Stomach (tissue), 8 donors: ENCODE measurements at regions not wholly inside any gene's neighbourhood (a gene's known extent, or its start where the extent isn't known, plus 50 kb on each side); places are given as distances from the start of the nearest gene placed in this dataset.

Experiments
- DNase-seq, 2 donors: peaks; one replicate each; pipeline versions ENCODE4 v3.0.0 to v3.0.0-alpha.2; 2013 to 2019
- H3K27ac ChIP-seq, 5 donors: fragments of 200-600 bp in 4 of 5; sonication (generic) in 4 of 5; one replicate each; pipeline ENCODE4 v1.5.1; 2013 to 2019; ENCODE audit warnings: mild to moderate bottlenecking in 1 of 5, moderate library complexity in 1 of 5
- H3K27me3 ChIP-seq, 3 donors: fragments of 200-600 bp; sonication (generic); one replicate each; pipeline ENCODE4 v1.5.1; 2017 to 2019; ENCODE audit warnings: mixed run types in 1 of 3
- H3K36me3 ChIP-seq, 4 donors: fragments of 200-600 bp; sonication (generic); 1 replicate in 3 of 4; 2 replicates in 1 of 4; pipeline ENCODE4 v1.5.1; 2016 to 2019
- H3K4me1 ChIP-seq, 4 donors: fragments of 200-600 bp; sonication (generic); one replicate each; pipeline ENCODE4 v1.5.1; 2016 to 2019
- H3K4me3 ChIP-seq, 4 donors: fragments of 200-600 bp; sonication (generic) in 3 of 4; one replicate each; pipeline ENCODE4 v1.5.1; 2016 to 2019; ENCODE audit warnings: mild to moderate bottlenecking in 1 of 4
- H3K9me3 ChIP-seq, 4 donors: fragments of 200-600 bp; sonication (generic); one replicate each; pipeline ENCODE4 v1.5.1; 2016 to 2019
- EP300 ChIP-seq: sonication (generic); formaldehyde crosslinking; IDR thresholded peaks from one replicate; pipeline ENCODE4 v1.6.1; 2017; ENCODE audit warnings: antibody characterized with exemption
- POLR2A ChIP-seq, 4 donors: fragments of 450-650 bp; IDR thresholded peaks; one replicate each; pipeline ENCODE4 v1.6.1; 2016; ENCODE audit warnings: antibody characterized with exemption in 4 of 4, control low read depth in 2 of 4, mild to moderate bottlenecking in 1 of 4, moderate library complexity in 1 of 4
- POLR2AphosphoS5 ChIP-seq, 3 donors: sonication (generic); formaldehyde crosslinking; IDR thresholded peaks; one replicate each; pipeline ENCODE4 v1.6.1; 2016; ENCODE audit warnings: antibody characterized with exemption in 3 of 3
- WGBS, 5 donors: extraction: QIAGEN DNeasy Blood & Tissue Kit in 3 of 5; methylation state at CpG; one replicate each; pipeline versions ENCODE4 v1.1.5 to v1.1.7; 2013 to 2018; 5-methylcytosine and 5-hydroxymethylcytosine counted together
- intact Hi-C: fragments of 100-400 bp; cut with DNase I; formaldehyde crosslinking; loops from one replicate; pipeline ENCODE4 v1.15.1; 2023; ENCODE audit warnings: low total_unique reads
- TF ChIP-seq, protein P1 (sequence below), 7 experiments: fragments of 450-650 bp in 4 of 7; fragments of 200-600 bp in 3 of 7; sonication (generic) in 3 of 7; IDR thresholded peaks; one replicate each; pipeline ENCODE4 v1.5.1; 2016 to 2019; ENCODE audit warnings: antibody characterized with exemption in 7 of 7, control low read depth in 2 of 7, mild to moderate bottlenecking in 1 of 7
- donor health status: healthy with polysubstance abuse.
- donor health status: Bipolar disorder and iron deficiency.
- donor health status: healthy.

GRCh38 chr9:12095931-12096330 is 597.3 kb upstream of the TYRP1 start:
- no peak overlapping the region for H3K27ac ChIP-seq
- H3K4me1 ChIP-seq: no peaks in the 10 kb centered on the region
- peaks cover 0 to 7% (median 3%) of the 10 kb centered on the region in 4 donors for H3K9me3 ChIP-seq
- intact Hi-C loops: no loop called here
- DNase-seq: no peak
- WGBS, 5 donors: 24 to 54% (median 41%) methylated on average over 4 of the region's 4 CpGs
- no peaks in the 10 kb centered on the region for H3K27me3 ChIP-seq
- TF ChIP-seq POLR2AphosphoS5 (IDR thresholded peaks at IDR 0.05): no peak
- TF ChIP-seq, protein P1, sequence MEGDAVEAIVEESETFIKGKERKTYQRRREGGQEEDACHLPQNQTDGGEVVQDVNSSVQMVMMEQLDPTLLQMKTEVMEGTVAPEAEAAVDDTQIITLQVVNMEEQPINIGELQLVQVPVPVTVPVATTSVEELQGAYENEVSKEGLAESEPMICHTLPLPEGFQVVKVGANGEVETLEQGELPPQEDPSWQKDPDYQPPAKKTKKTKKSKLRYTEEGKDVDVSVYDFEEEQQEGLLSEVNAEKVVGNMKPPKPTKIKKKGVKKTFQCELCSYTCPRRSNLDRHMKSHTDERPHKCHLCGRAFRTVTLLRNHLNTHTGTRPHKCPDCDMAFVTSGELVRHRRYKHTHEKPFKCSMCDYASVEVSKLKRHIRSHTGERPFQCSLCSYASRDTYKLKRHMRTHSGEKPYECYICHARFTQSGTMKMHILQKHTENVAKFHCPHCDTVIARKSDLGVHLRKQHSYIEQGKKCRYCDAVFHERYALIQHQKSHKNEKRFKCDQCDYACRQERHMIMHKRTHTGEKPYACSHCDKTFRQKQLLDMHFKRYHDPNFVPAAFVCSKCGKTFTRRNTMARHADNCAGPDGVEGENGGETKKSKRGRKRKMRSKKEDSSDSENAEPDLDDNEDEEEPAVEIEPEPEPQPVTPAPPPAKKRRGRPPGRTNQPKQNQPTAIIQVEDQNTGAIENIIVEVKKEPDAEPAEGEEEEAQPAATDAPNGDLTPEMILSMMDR (IDR thresholded peaks at IDR 0.05): no peak
- no peak for TF ChIP-seq POLR2A (IDR thresholded peaks at IDR 0.05)
- TF ChIP-seq EP300: no peak
- H3K4me3 ChIP-seq: no peak overlapping the region
- no peaks in the 10 kb centered on the region for H3K36me3 ChIP-seq

GRCh38 chr9:12133416-12133815 is 559.8 kb upstream of the TYRP1 start:
- TF ChIP-seq, protein P1 (IDR thresholded peaks at IDR 0.05): no peak
- no peak for TF ChIP-seq POLR2A (IDR thresholded peaks at IDR 0.05)
- TF ChIP-seq EP300: no peak
- TF ChIP-seq POLR2AphosphoS5 (IDR thresholded peaks at IDR 0.05): no peak
- DNase-seq: no peak
- no peaks in the 10 kb centered on the region for H3K27me3 ChIP-seq
- peaks cover 0 to 9% (median 0%) of the 10 kb centered on the region in 4 donors for H3K9me3 ChIP-seq
- no peak overlapping the region for H3K27ac ChIP-seq
- WGBS, 5 donors: 68 to 90% (median 82%) methylated on average over 2 of the region's 2 CpGs
- intact Hi-C loops: no loop called here
- no peaks in the 10 kb centered on the region for H3K36me3 ChIP-seq
- H3K4me1 ChIP-seq: no peaks in the 10 kb centered on the region
- no peak overlapping the region for H3K4me3 ChIP-seq

- Histone ChIP-seq H3K4me3 (no peak overlapping the region), H3K27me3 (no peaks in the 10 kb centered on the region), H3K36me3 (no peaks in the 10 kb centered on the region), H3K27ac (no peak overlapping the region), H3K9me3 (peaks cover 0 to 9% (median 0%) of the 10 kb centered on the region in 4 donors), H3K4me1 (no peaks in the 10 kb centered on the region)
- WGBS, 5 donors: 55 to 65% (median 61%) methylated on average over 2 of the region's 2 CpGs
- intact Hi-C loops: no loop called here
- no peak for DNase-seq
- TF ChIP-seq, protein P1 (IDR thresholded peaks at IDR 0.05): no peak
These were observed 551.8 kb upstream of the TYRP1 start for GRCh38 chr9:12141422-12141821.

DNA sequence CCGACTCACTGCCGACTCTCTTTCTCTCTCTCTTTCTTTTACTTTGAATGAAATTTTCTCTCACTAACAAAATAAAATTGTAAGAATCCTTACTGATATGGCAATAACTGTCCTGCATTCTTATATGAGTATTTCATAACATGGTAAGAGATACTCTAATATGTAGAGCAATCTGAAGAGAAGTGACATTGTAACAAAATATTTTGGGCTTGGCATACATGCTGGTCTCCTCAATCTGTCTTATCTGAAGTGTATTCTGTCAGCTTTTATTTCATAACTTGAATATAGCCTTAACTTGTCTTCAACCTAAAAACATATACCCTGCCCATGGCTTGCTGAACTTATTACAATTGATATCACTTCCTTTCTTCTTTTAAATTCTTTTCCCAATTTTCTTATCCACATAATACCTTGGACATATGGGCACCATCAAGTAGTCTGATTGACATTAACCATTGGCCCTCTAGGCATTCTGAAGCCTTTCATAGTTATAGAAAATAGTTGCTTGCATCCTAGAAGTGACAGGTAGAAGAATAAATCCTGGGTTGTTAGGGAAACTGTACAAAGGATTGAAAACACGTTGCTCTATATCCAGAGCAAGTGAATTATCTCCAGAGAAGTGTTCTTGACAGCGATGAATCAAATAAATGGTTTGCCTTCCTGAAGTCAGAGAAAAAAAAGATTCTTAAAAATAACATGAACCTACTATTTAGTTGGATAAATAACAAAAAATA is 537.6 kb upstream of the TYRP1 start:
- no peak for DNase-seq
- Histone ChIP-seq H3K27ac (no peak overlapping the region), H3K27me3 (no peaks in the 10 kb centered on the region), H3K9me3 (no peaks in the 10 kb centered on the region), H3K4me1 (no peaks in the 10 kb centered on the region), H3K36me3 (no peaks in the 10 kb centered on the region), H3K4me3 (no peak overlapping the region)
- TF ChIP-seq EP300: no peak
- intact Hi-C loops: no loop called here
- WGBS, 5 donors: 61 to 80% (median 78%) methylated on average over 4 of the region's 4 CpGs

DNA sequence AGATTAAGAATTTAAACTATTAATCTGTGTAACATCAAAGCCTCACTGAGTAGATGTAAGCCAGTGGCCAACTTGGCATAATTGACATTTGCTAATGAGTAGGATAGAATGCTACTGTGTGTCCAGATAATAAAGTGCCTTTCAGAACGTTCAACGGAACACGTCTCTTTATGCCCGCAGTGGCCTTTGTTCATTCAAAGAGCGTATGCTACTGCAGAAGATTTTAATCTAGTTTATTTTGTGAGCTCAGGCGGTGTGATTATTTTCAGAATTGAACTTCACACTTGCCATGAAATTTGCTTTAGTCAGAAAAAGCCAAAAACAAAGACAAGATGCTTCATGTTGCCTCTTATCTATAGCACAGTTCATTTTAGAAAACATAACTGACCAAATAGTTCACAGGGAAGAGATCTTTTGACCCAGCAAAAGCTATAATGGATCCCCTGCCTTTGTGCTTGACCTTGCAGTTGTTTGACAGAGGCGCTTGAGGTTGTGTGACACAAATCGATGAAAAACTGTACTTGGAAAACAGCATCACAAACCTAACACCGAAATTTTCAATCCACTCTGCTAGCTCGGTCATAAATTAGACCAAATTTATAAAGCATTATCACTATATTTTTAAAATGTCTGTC is 530.9 kb upstream of the TYRP1 start:
- Histone ChIP-seq H3K4me1 (no peaks in the 10 kb centered on the region), H3K4me3 (no peak overlapping the region), H3K9me3 (no peaks in the 10 kb centered on the region), H3K27ac (no peak overlapping the region), H3K27me3 (no peaks in the 10 kb centered on the region), H3K36me3 (no peaks in the 10 kb centered on the region)
- intact Hi-C loops: no loop called here
- no peak for DNase-seq
- TF ChIP-seq EP300 (no peak), POLR2AphosphoS5 (IDR thresholded peaks at IDR 0.05) (no peak), POLR2A (IDR thresholded peaks at IDR 0.05) (no peak)
- TF ChIP-seq, protein P1 (IDR thresholded peaks at IDR 0.05): no peak
- 55 to 68% (median 64%) methylated on average over 10 of the region's 10 CpGs for WGBS, 5 donors
